SJSA1 (cell line): ENCODE measurements at regions not wholly inside any gene's neighbourhood (a gene's known extent, or its start where the extent isn't known, plus 50 kb on each side); places are given as distances from the start of the nearest gene placed in this dataset.

Experiments
- DNase-seq, 2 experiments: peaks; one replicate each; pipeline ENCODE4 v3.0.0-alpha.2; 2015 to 2020; ENCODE audit warnings: low spot score in 2 of 2, low read depth in 1 of 2
- H3K27ac ChIP-seq: fragments of 250-450 bp; sonication (Bioruptor Pico); 2 replicates; pipeline ENCODE4 v1.5.1; 2020; ENCODE audit warnings: mild to moderate bottlenecking, moderate library complexity
- H3K27me3 ChIP-seq: fragments of 250-450 bp; sonication (Bioruptor Pico); replicated peaks from 2 replicates; pipeline ENCODE4 v1.5.1; 2020; ENCODE audit warnings: mild to moderate bottlenecking, moderate library complexity
- H3K36me3 ChIP-seq: fragments of 250-450 bp; sonication (Bioruptor Pico); 2 replicates; pipeline ENCODE4 v1.5.1; 2020; ENCODE audit warnings: mild to moderate bottlenecking
- H3K4me1 ChIP-seq: fragments of 250-450 bp; sonication (Bioruptor Pico); replicated peaks from 2 replicates; pipeline ENCODE4 v1.6.1; 2021; ENCODE audit warnings: mild to moderate bottlenecking
- H3K4me3 ChIP-seq: fragments of 250-450 bp; sonication (Bioruptor Pico); 2 replicates; pipeline ENCODE4 v1.5.1; 2020; ENCODE audit warnings: mild to moderate bottlenecking
- H3K9me3 ChIP-seq: fragments of 250-450 bp; sonication (Bioruptor Pico); replicated peaks from 2 replicates; pipeline ENCODE4 v1.5.1; 2020; ENCODE audit warnings: mild to moderate bottlenecking

DNA sequence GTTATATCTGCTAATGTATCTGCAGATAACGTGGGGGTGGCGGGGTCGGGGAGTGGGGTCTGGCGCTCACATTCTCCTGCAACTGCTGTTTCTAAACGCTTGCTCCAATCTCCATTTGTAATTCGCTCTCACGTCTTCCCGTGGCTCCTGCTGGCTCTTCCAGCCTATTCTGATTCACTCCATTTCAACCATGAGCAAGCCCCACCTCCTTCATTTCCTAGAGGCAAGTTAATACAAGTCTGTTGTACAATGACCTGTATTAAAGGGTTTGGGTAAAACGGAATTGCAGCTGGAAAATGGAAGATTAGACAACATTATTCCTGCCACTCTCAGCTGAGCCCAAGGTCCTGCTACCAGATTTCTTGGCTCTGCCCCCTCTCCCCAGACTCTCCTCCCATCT is 132.3 kb downstream of the CSNK2A3 start:
- Histone ChIP-seq H3K27me3 (0 out of 2 replicates have a peak, but pooled peaks cover 4% of the 10 kb centered on the region), H3K4me3 (no peak overlapping the region), H3K27ac (no peak overlapping the region), H3K9me3 (no peaks in the 10 kb centered on the region), H3K36me3 (no peaks in the 10 kb centered on the region), H3K4me1 (no peaks in the 10 kb centered on the region)
- DNase-seq: no peak

DNA sequence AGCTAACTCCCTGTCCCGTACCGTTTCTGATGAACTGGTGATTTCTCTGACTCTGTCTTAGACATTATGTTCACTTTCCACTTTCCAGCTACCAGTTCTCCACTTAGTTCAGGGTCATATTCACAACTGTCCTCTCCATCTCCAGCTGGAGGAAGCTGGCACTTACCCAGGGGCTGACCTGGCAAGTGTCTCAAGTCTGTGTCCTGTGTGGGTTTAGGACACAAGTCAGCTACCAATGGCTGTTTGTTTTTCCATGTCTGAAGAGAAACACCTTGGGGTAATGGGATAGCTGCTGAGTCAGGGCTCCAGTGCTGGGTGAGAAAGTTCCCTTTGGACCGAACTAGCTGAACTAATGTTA is 134.4 kb downstream of the CSNK2A3 start:
- DNase-seq: no peak
- no peak overlapping the region for H3K4me3 ChIP-seq
- no peaks in the 10 kb centered on the region for H3K36me3 ChIP-seq
- H3K9me3 ChIP-seq: no peaks in the 10 kb centered on the region
- 0 out of 2 replicates have a peak, but pooled peaks cover 4% of the 10 kb centered on the region for H3K27me3 ChIP-seq
- H3K27ac ChIP-seq: no peak overlapping the region
- H3K4me1 ChIP-seq: no peaks in the 10 kb centered on the region

GRCh38 chr11:11217929-11218628 is 135.0 kb downstream of the CSNK2A3 start:
- Histone ChIP-seq H3K36me3 (no peaks in the 10 kb centered on the region), H3K27ac (no peak overlapping the region), H3K27me3 (0 out of 2 replicates have a peak, but pooled peaks cover 4% of the 10 kb centered on the region), H3K9me3 (no peaks in the 10 kb centered on the region), H3K4me3 (no peak overlapping the region), H3K4me1 (no peaks in the 10 kb centered on the region)
- DNase-seq: no peak

DNA sequence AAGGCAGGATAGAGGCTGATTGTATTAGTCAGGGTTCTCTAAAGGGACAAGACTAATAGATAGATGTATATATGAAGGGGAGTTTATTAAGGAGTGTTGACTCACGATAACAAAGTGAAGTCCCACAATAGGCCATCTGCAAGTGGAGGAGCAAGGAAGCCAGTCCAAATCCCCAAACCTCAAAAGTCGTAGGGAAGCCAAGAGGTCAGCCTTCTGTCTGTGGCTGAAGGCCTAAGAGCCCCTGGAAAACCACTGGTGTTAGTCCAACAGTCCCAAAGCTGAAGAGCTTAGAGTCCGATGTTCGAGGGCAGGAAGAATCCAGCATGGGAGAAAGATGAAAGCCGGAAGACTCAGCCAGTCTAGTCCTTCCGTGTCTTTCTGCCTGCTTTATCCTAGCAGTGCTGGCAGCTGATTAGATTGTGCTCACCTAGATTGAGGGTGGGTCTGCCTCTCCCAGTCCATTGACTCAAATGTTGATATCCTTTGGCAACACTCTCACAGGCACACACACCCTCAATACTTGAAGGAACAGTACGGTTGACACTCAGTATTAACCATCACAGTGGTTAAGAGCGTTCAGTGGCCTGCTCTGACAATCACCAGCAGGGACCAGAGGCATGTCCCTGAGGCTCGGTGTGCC is 135.6 kb downstream of the CSNK2A3 start:
- Histone ChIP-seq H3K27me3 (0 out of 2 replicates have a peak, but pooled peaks cover 4% of the 10 kb centered on the region), H3K27ac (no peak overlapping the region), H3K36me3 (no peaks in the 10 kb centered on the region), H3K4me3 (no peak overlapping the region), H3K4me1 (no peaks in the 10 kb centered on the region), H3K9me3 (no peaks in the 10 kb centered on the region)
- DNase-seq: no peak

DNA sequence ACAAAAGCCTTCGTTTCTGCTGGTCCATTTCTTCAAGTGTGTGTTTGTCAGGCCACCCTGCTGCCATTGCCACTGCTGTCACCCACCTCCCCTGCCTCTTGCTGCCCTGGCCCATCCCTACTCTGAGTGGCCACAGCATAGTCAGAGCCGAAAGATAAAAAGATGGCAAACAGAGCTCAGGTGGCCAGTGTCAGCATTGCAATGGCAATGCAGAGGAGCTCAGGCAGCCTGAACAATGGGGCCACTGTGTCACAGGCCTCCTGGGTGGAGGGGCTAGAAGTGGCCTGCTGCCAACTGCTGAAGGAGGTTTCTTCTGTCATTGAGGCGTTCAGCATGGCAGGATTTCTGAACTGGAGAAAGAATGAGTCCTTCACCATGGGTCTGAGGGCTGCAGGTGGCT is 137.1 kb downstream of the CSNK2A3 start:
- H3K27me3 ChIP-seq: 0 out of 2 replicates have a peak, but pooled peaks cover 4% of the 10 kb centered on the region

GRCh38 chr11:11215058-11215815 is 137.8 kb downstream of the CSNK2A3 start:
- DNase-seq: no peak
- no peak overlapping the region for H3K4me3 ChIP-seq

More for the DNA sequence above, 137.1 kb downstream of the CSNK2A3 start:
- no peaks in the 10 kb centered on the region for H3K9me3 ChIP-seq
- no peaks in the 10 kb centered on the region for H3K4me1 ChIP-seq
- no peak for DNase-seq
- no peak overlapping the region for H3K27ac ChIP-seq
- no peaks in the 10 kb centered on the region for H3K36me3 ChIP-seq
- H3K4me3 ChIP-seq: no peak overlapping the region

GRCh38 chr11:11213117-11213516 is 139.9 kb downstream of the CSNK2A3 start:
- Histone ChIP-seq H3K27ac (no peak overlapping the region), H3K27me3 (no peaks in the 10 kb centered on the region), H3K4me3 (no peak overlapping the region), H3K4me1 (no peaks in the 10 kb centered on the region), H3K9me3 (no peaks in the 10 kb centered on the region), H3K36me3 (no peaks in the 10 kb centered on the region)
- DNase-seq: no peak

More at GRCh38 chr11:11215058-11215815, 137.8 kb downstream of the CSNK2A3 start:
- no peaks in the 10 kb centered on the region for H3K4me1 ChIP-seq
- H3K36me3 ChIP-seq: no peaks in the 10 kb centered on the region
- no peak overlapping the region for H3K27ac ChIP-seq
- no peaks in the 10 kb centered on the region for H3K9me3 ChIP-seq
- H3K27me3 ChIP-seq: 0 out of 2 replicates have a peak, but pooled peaks cover 4% of the 10 kb centered on the region

GRCh38 chr11:11211888-11212287 is 141.2 kb downstream of the CSNK2A3 start:
- Histone ChIP-seq H3K4me3 (no peak overlapping the region), H3K36me3 (no peaks in the 10 kb centered on the region), H3K4me1 (no peaks in the 10 kb centered on the region), H3K27me3 (no peaks in the 10 kb centered on the region), H3K9me3 (no peaks in the 10 kb centered on the region), H3K27ac (no peak overlapping the region)
- DNase-seq: no peak

GRCh38 chr11:11211186-11211585 is 141.9 kb downstream of the CSNK2A3 start:
- Histone ChIP-seq H3K4me3 (no peak overlapping the region), H3K9me3 (no peaks in the 10 kb centered on the region), H3K27me3 (no peaks in the 10 kb centered on the region), H3K36me3 (no peaks in the 10 kb centered on the region), H3K27ac (no peak overlapping the region), H3K4me1 (no peaks in the 10 kb centered on the region)
- DNase-seq: no peak

- H3K27ac ChIP-seq: no peak overlapping the region
- H3K9me3 ChIP-seq: no peaks in the 10 kb centered on the region
- no peaks in the 10 kb centered on the region for H3K36me3 ChIP-seq
- DNase-seq: no peak
- no peak overlapping the region for H3K4me3 ChIP-seq
- H3K4me1 ChIP-seq: no peaks in the 10 kb centered on the region
- no peaks in the 10 kb centered on the region for H3K27me3 ChIP-seq
Measured at GRCh38 chr11:11210446-11210845, 142.6 kb downstream of the CSNK2A3 start.

DNA sequence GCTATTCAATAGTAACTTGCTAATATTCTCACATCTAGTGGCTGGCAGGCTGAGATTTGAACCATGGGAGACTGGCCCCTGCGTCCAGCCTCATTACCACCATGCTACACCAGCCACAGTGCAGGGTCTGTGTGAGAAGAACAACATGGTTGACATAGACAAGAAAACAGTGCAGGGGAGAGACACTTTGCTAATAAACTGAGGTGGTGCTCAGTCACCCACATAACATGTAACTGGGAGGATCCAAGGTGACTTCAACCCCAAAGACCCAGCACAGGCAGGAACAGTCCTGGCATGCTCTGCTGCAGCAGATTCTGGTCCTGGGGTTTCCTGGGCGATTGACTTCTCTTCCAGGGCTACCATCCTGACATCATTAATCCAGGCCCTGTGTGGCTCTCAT is 143.1 kb downstream of the CSNK2A3 start:
- no peaks in the 10 kb centered on the region for H3K27me3 ChIP-seq
- no peaks in the 10 kb centered on the region for H3K36me3 ChIP-seq
- H3K4me3 ChIP-seq: no peak overlapping the region
- H3K27ac ChIP-seq: no peak overlapping the region
- no peak for DNase-seq
- H3K9me3 ChIP-seq: no peaks in the 10 kb centered on the region
- H3K4me1 ChIP-seq: no peaks in the 10 kb centered on the region

GRCh38 chr11:11208994-11209393 is 144.1 kb downstream of the CSNK2A3 start:
- H3K36me3 ChIP-seq: no peaks in the 10 kb centered on the region
- no peak overlapping the region for H3K27ac ChIP-seq
- no peaks in the 10 kb centered on the region; the same call in 1 of the 2 replicates for H3K27me3 ChIP-seq
- no peaks in the 10 kb centered on the region for H3K4me1 ChIP-seq
- no peak for DNase-seq
- H3K9me3 ChIP-seq: no peaks in the 10 kb centered on the region
- H3K4me3 ChIP-seq: no peak overlapping the region

GRCh38 chr11:11207428-11207827 is 145.6 kb downstream of the CSNK2A3 start:
- Histone ChIP-seq H3K27me3 (no peaks in the 10 kb centered on the region; the same call in 1 of the 2 replicates), H3K4me1 (no peaks in the 10 kb centered on the region), H3K36me3 (no peaks in the 10 kb centered on the region), H3K27ac (no peak overlapping the region), H3K9me3 (no peaks in the 10 kb centered on the region; the same call in 1 of the 2 replicates), H3K4me3 (no peak overlapping the region)
- no peak for DNase-seq

DNA sequence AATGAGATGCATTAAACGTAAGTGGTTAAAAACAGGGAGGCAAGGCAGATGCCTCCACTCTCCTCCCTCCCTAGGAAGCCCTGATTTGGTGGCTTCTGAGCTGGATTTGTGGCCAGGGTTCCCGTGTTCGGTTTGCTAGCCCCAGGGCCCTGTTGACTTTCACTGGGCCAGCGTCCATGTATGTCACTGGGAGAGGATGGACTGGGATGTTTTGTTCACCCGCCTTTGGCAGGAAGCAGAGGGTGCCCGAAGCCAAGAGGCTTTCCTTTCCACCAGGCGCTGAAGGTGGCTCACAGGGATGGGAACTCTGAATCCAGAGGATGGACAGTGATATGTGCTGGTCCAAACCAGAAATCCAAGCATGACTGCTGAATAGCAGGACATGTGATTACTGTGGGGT is 146.6 kb downstream of the CSNK2A3 start:
- Histone ChIP-seq H3K36me3 (no peaks in the 10 kb centered on the region), H3K27me3 (no peaks in the 10 kb centered on the region; the same call in 1 of the 2 replicates), H3K9me3 (no peaks in the 10 kb centered on the region; the same call in 1 of the 2 replicates), H3K4me3 (no peak overlapping the region), H3K27ac (no peak overlapping the region), H3K4me1 (no peaks in the 10 kb centered on the region)
- DNase-seq: no peak
